HCT116 (cell line): ENCODE measurements at regions not wholly inside any gene's neighbourhood (a gene's known extent, or its start where the extent isn't known, plus 50 kb on each side); places are given as distances from the start of the nearest gene placed in this dataset.

Source experiments
- ATAC-seq: fragments of 200-7000 bp; cut with Tn5 transposase; 2 replicates; pipeline ENCODE4 v1.9.1; 2020; ENCODE audit warnings: mild to moderate bottlenecking, moderate library complexity
- BruUV-seq: library from RNA; stranded (reverse); fragments of 400-500 nt; replicated peaks from 2 replicates; lab custom pipeline; 2021; lab: Mats Ljungman, UMichigan
- CTCF ChIA-PET: fragments of 300-600 bp; sonication (Branson Sonifier 250); formaldehyde crosslinking; loops from one replicate; lab custom pipeline; 2021; ENCODE audit warnings: antibody characterized with exemption; lab: Charles Lee
- POLR2A ChIA-PET: fragments of 300-600, 350-600 bp; sonication (Branson Sonifier 250); formaldehyde crosslinking; loops from one replicate; lab custom pipeline; 2021; ENCODE audit warnings: antibody characterized with exemption; lab: Charles Lee
- RAD21 ChIA-PET, 2 experiments: fragments of 300-600 bp; sonication (Branson Sonifier 250); formaldehyde crosslinking; loops; one replicate each; lab custom pipeline; 2023; ENCODE audit warnings: low total read pairs in 2 of 2; ENCODE audit not compliant: uncharacterized antibody in 2 of 2, unreplicated experiment in 2 of 2, low non-redundant PET in 1 of 2; lab: Charles Lee
- DNase-seq: peaks from one replicate; pipeline ENCODE4 v3.0.0-alpha.2; 2010; ENCODE audit warnings: low read depth, low spot score
- H2AFZ ChIP-seq: fragments of 200-600 bp; shearing (Covaris generic), sonication (generic); 2 replicates; pipeline ENCODE4 v1.6.1; 2017; ENCODE audit warnings: low read depth, mixed run types, mixed read lengths, antibody characterized with exemption, low read length; ENCODE audit not compliant: poor library complexity, severe bottlenecking
- H3K27ac ChIP-seq: 2 replicates; pipeline ENCODE4 v1.5.1; 2012; ENCODE audit warnings: low read depth, low read length
- H3K27me3 ChIP-seq: fragments of 200-600 bp; sonication (generic); 2 replicates; pipeline ENCODE4 v1.6.1; 2016; ENCODE audit warnings: mixed run types, low read length, mixed read lengths; ENCODE audit not compliant: insufficient read depth
- H3K36me3 ChIP-seq, 2 experiments: fragments of 200-500 bp in 1 of 2; fragments of 200-600 bp in 1 of 2; sonication (Bioruptor generic) in 1 of 2; sonication (generic) in 1 of 2; 2 replicates each; pipeline versions ENCODE4 v1.5.1 to v1.6.1; 2014 to 2016; ENCODE audit warnings: low read length in 2 of 2, inconsistent platforms in 1 of 2, mixed read lengths in 1 of 2, mixed run types in 1 of 2; ENCODE audit not compliant: insufficient read depth in 2 of 2, control insufficient read depth in 1 of 2
- H3K4me1 ChIP-seq, 2 experiments: fragments of 200-600 bp in 1 of 2; sonication (generic) in 1 of 2; 2 replicates each; pipeline versions ENCODE4 v1.5.1 to v1.6.1; 2012 to 2017; ENCODE audit warnings: low read length in 2 of 2, inconsistent platforms in 1 of 2, mild to moderate bottlenecking in 1 of 2, mixed read lengths in 1 of 2, mixed run types in 1 of 2, moderate library complexity in 1 of 2; ENCODE audit not compliant: insufficient read depth in 2 of 2, control insufficient read depth in 1 of 2
- H3K4me2 ChIP-seq: fragments of 200-600 bp; sonication (generic); 2 replicates; pipeline ENCODE4 v1.6.1; 2017; ENCODE audit warnings: mixed run types, low read length, mixed read lengths
- H3K4me3 ChIP-seq, 2 experiments: fragments of 200-600 bp in 1 of 2; sonication (generic) in 1 of 2; replicated peaks in 1 of 2; 2 replicates each; pipeline ENCODE4 v1.5.1; 2011 to 2016; ENCODE audit warnings: low read length in 2 of 2, control low read depth in 1 of 2, low read depth in 1 of 2, mild to moderate bottlenecking in 1 of 2, mixed read lengths in 1 of 2, mixed run types in 1 of 2
- H3K79me2 ChIP-seq: fragments of 200-600 bp; sonication (generic); 2 replicates; pipeline ENCODE4 v1.6.1; 2017; ENCODE audit warnings: mild to moderate bottlenecking, mixed run types, low read length, moderate library complexity, mixed read lengths; ENCODE audit not compliant: insufficient read depth
- H3K9ac ChIP-seq: fragments of 200-600 bp; sonication (generic); 2 replicates; pipeline ENCODE4 v1.6.1; 2016; ENCODE audit warnings: low read length, mixed read lengths
- H3K9me2 ChIP-seq: fragments of 200-600 bp; sonication (generic), shearing (Covaris generic); 2 replicates; pipeline ENCODE4 v1.6.1; 2017; ENCODE audit warnings: mixed run types, mild to moderate bottlenecking, moderate library complexity; ENCODE audit not compliant: insufficient read depth
- H3K9me3 ChIP-seq, 2 experiments: fragments of 200-500 bp in 1 of 2; fragments of 200-600 bp in 1 of 2; sonication (Bioruptor generic) in 1 of 2; sonication (generic) in 1 of 2; 2 replicates each; pipeline ENCODE4 v1.6.1; 2014 to 2017; ENCODE audit warnings: low read length in 2 of 2, mixed read lengths in 2 of 2, inconsistent platforms in 1 of 2, low read depth in 1 of 2, mild to moderate bottlenecking in 1 of 2, mixed run types in 1 of 2, moderate library complexity in 1 of 2; ENCODE audit not compliant: control insufficient read depth in 1 of 2, insufficient read depth in 1 of 2
- H4K20me1 ChIP-seq: fragments of 200-600 bp; sonication (generic), shearing (Covaris generic); 2 replicates; pipeline ENCODE4 v1.6.1; 2017; ENCODE audit warnings: mixed run types, mild to moderate bottlenecking, moderate library complexity; ENCODE audit not compliant: insufficient read depth
- CEBPB ChIP-seq: IDR thresholded peaks from 2 replicates; pipeline ENCODE4 v1.6.1; 2012; ENCODE audit warnings: low read depth
- EZH2phosphoT487 ChIP-seq: fragments of 200-600 bp; IDR thresholded peaks from 2 replicates; pipeline ENCODE4 v1.6.1; 2018; ENCODE audit warnings: antibody characterized with exemption, borderline replicate concordance
- JUND ChIP-seq: IDR thresholded peaks from 2 replicates; pipeline ENCODE4 v1.6.1; 2012
- MAX ChIP-seq: IDR thresholded peaks from 2 replicates; pipeline ENCODE4 v1.6.1; 2012
- SIN3A ChIP-seq: IDR thresholded peaks from 2 replicates; pipeline ENCODE4 v1.6.1; 2012; ENCODE audit warnings: low read depth
- SP1 ChIP-seq: IDR thresholded peaks from 2 replicates; pipeline ENCODE4 v1.6.1; 2012; ENCODE audit warnings: low read depth
- ZFX ChIP-seq: fragments of 450-650 bp; IDR thresholded peaks from 2 replicates; pipeline ENCODE4 v1.6.1; 2017
- intact Hi-C: fragments of 100-400 bp; cut with micrococcal nuclease; formaldehyde crosslinking; loops from 2 replicates; pipeline ENCODE4 v1.10.0; 2022

- Histone ChIP-seq H3K9me3 (no peaks in the 10 kb centered on the region), H3K27ac (no peak overlapping the region), H3K4me2 (no peak overlapping the region), H3K9ac (no peak overlapping the region), H3K4me1 (no peaks in the 10 kb centered on the region), H3K36me3 (no peaks in the 10 kb centered on the region), H4K20me1 (no peaks in the 10 kb centered on the region), H3K4me3 (no peak overlapping the region), H3K79me2 (no peaks in the 10 kb centered on the region), H2AFZ (no peak overlapping the region), H3K9me2 (peaks cover 7% of the 10 kb centered on the region; the same call in 1 of the 2 replicates), H3K27me3 (no peaks in the 10 kb centered on the region)
- ChIA-PET POLR2A (no interaction called here), RAD21 (no interaction called here), CTCF (no interaction called here)
- no TSS peak for BruUV-seq
- no peak for TF ChIP-seq CEBPB
- TF ChIP-seq MAX: no peak
- TF ChIP-seq SIN3A: no peak
- intact Hi-C loops: no loop called here
- ATAC-seq: no peak
- DNase-seq: no peak
These were observed 1585.7 kb downstream of the BRINP3 start for GRCh38 chr1:188891958-188892357.

- TF ChIP-seq EZH2phosphoT487 (no peak), JUND (no peak), ZFX (no peak), SP1 (no peak)
- CTCF ChIA-PET: no interaction called here
- no peak for DNase-seq
These were observed 1582.1 kb downstream of the BRINP3 start for GRCh38 chr1:188895611-188896010.

More at GRCh38 chr1:188895611-188896010, 1582.1 kb downstream of the BRINP3 start:
- Histone ChIP-seq H3K36me3 (no peaks in the 10 kb centered on the region), H3K4me3 (no peak overlapping the region), H3K4me2 (no peak overlapping the region), H3K9me3 (no peaks in the 10 kb centered on the region), H3K27me3 (no peaks in the 10 kb centered on the region), H3K4me1 (no peaks in the 10 kb centered on the region), H2AFZ (no peak overlapping the region), H3K9ac (no peak overlapping the region), H4K20me1 (no peaks in the 10 kb centered on the region), H3K27ac (no peak overlapping the region), H3K79me2 (no peaks in the 10 kb centered on the region), H3K9me2 (peaks cover 7% of the 10 kb centered on the region; the same call in 1 of the 2 replicates)
- POLR2A ChIA-PET: no interaction called here
- RAD21 ChIA-PET: no interaction called here
- BruUV-seq: no TSS peak
- intact Hi-C loops: no loop called here
- no peak for ATAC-seq
